Bone marrow (tissue), 2 donors: ENCODE measurements at regions not wholly inside any gene's neighbourhood (a gene's known extent, or its start where the extent isn't known, plus 50 kb on each side); places are given as distances from the start of the nearest gene placed in this dataset.
"Not testable (repeated sequence)": the region's sequence is repeated elsewhere in the genome, so short reads cannot be mapped to it uniquely, and the experiment has no call there.

Source experiments
- DNase-seq, 2 donors: peaks; one replicate each; lab custom pipeline; 2025; lab: John Stamatoyannopoulos, UW

- no peak for DNase-seq
These were observed 816.4 kb downstream of the SOCS6 start for GRCh38 chr18:71105078-71105819.

GRCh38 chr18:71079606-71080005, 790.8 kb downstream of the SOCS6 start:
- DNase-seq = no peak

- no peak for DNase-seq
These were observed 788.6 kb downstream of the SOCS6 start for GRCh38 chr18:71077451-71077850.

- DNase-seq = no peak
These were observed 786.3 kb downstream of the SOCS6 start for GRCh38 chr18:71075147-71075546.

- DNase-seq = no peak
These were observed 779.5 kb downstream of the SOCS6 start for GRCh38 chr18:71068338-71068737.

- DNase-seq = no peak
These were observed 761.0 kb downstream of the SOCS6 start for GRCh38 chr18:71049893-71050292.

GRCh38 chr18:71047882-71048281, 759.0 kb downstream of the SOCS6 start:
- DNase-seq = no peak

- no peak for DNase-seq
These were observed 756.7 kb downstream of the SOCS6 start for GRCh38 chr18:71045331-71046065.

- no peak for DNase-seq
These were observed 751.3 kb downstream of the SOCS6 start for GRCh38 chr18:71040161-71040560.

- DNase-seq = no peak
These were observed 749.4 kb downstream of the SOCS6 start for GRCh38 chr18:71038196-71038595.

GRCh38 chr18:71036783-71037182, 747.9 kb downstream of the SOCS6 start:
- DNase-seq = no peak

- DNase-seq = not testable (repeated sequence)
These were observed 742.7 kb downstream of the SOCS6 start for GRCh38 chr18:71031296-71032191.

- not testable (repeated sequence) for DNase-seq
These were observed 741.2 kb downstream of the SOCS6 start for GRCh38 chr18:71030085-71030484.

GRCh38 chr18:71028285-71028762, 739.5 kb downstream of the SOCS6 start:
- no peak for DNase-seq

- no peak for DNase-seq
These were observed 738.7 kb downstream of the SOCS6 start for GRCh38 chr18:71027531-71027930.

- DNase-seq = no peak
These were observed 736.8 kb downstream of the SOCS6 start for GRCh38 chr18:71025505-71026225.

GRCh38 chr18:71022389-71022788, 733.5 kb downstream of the SOCS6 start:
- no peak for DNase-seq

- no peak for DNase-seq
These were observed 732.2 kb downstream of the SOCS6 start for GRCh38 chr18:71021030-71021362.

GRCh38 chr18:71020342-71021029, 731.6 kb downstream of the SOCS6 start:
- DNase-seq = no peak

GRCh38 chr18:71018816-71019215, 730.0 kb downstream of the SOCS6 start:
- no peak for DNase-seq

GRCh38 chr18:71012789-71013188, 723.9 kb downstream of the SOCS6 start:
- DNase-seq = no peak
